ENCODE measurements at regions not wholly inside any gene's neighbourhood (a gene's known extent, or its start where the extent isn't known, plus 50 kb on each side); places are given as distances from the start of the nearest gene placed in this dataset.

- TF ChIP-seq POLR2AphosphoS5 (IDR thresholded peaks at IDR 0.05; ENCODE audit: low read depth, low read length) (no peak), POLR2A (IDR thresholded peaks at IDR 0.05; ENCODE audit: low read depth, low read length) (no peak), TAF1 (IDR thresholded peaks at IDR 0.05; ENCODE audit: borderline replicate concordance, low read depth, low read length) (no peak)
These were observed 395.9 kb upstream of the EMCN start for GRCh38 chr4:100913685-100914084.

Measured in GM12892 (cell line).